ENCODE measurements at regions not wholly inside any gene's neighbourhood (a gene's known extent, or its start where the extent isn't known, plus 50 kb on each side); places are given as distances from the start of the nearest gene placed in this dataset.

DNA sequence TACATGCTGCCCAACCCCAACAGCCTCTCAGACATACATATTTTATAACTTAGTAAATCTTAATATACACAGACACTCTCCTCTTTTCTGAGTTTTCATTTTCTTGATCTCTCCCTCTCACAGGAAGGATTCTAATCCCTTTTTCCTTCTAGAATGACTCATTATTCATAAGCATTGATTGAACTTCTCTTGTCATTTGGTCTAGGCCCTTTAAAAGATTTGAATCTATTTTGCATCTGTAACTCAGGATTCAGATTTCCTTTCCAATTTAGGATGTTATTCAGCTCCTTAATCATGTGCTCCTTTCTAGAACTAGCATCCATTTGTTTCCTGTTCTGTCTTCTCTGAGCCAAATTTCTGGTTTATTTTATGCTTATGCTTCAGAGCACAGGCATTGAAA, 624.5 kb upstream of the SGO1 start:
- TF ChIP-seq, protein P1, sequence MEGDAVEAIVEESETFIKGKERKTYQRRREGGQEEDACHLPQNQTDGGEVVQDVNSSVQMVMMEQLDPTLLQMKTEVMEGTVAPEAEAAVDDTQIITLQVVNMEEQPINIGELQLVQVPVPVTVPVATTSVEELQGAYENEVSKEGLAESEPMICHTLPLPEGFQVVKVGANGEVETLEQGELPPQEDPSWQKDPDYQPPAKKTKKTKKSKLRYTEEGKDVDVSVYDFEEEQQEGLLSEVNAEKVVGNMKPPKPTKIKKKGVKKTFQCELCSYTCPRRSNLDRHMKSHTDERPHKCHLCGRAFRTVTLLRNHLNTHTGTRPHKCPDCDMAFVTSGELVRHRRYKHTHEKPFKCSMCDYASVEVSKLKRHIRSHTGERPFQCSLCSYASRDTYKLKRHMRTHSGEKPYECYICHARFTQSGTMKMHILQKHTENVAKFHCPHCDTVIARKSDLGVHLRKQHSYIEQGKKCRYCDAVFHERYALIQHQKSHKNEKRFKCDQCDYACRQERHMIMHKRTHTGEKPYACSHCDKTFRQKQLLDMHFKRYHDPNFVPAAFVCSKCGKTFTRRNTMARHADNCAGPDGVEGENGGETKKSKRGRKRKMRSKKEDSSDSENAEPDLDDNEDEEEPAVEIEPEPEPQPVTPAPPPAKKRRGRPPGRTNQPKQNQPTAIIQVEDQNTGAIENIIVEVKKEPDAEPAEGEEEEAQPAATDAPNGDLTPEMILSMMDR (conservative IDR thresholded peaks at IDR 0.05; ENCODE audit: low read length) = no peak
- no peak for TF ChIP-seq EZH2phosphoT487 (IDR thresholded peaks at IDR 0.05; ENCODE audit: borderline replicate concordance)

All from Loucy (cell line).